Stimulated activated CD4-positive, alpha-beta T cell treated with anti-CD3 and anti-CD28 coated beads, Interleukin-12 subunit alpha, Interleukin-12 subunit beta, amount 100 ng/mL, for 4 hours (primary cell): ENCODE measurements at regions not wholly inside any gene's neighbourhood (a gene's known extent, or its start where the extent isn't known, plus 50 kb on each side); places are given as distances from the start of the nearest gene placed in this dataset.

Experiments
- DNase-seq: peaks from one replicate; pipeline ENCODE4 v3.0.0-alpha.2; 2020

DNA sequence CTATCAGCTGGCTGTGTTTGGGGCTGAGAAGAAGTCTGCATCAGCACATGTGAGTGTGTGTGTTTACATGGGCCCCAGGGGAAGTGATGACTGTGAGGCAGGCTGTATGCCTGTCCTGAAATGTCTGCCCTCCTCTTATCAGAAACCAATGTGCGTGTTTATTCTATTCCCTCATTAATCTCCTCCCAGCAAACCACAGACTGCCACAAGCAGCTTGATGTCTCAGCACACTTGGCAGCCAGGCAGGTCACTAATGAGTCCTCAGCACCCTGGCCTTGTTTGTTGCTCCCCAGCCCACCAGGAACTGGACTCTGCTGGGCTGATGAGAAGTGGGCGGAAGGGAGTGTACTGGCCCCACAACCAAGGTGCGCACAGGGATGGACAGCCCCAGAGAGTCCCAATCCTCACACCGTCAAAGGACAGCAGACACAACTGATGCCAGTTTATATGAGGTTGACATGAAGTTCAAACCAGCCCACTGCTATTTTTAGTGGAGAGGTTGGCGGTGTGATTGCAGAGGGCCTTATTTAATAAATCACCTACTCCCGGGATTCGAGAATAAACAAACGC lies 225.8 kb downstream of the ETS1 start:
- DNase-seq = no peak

DNA sequence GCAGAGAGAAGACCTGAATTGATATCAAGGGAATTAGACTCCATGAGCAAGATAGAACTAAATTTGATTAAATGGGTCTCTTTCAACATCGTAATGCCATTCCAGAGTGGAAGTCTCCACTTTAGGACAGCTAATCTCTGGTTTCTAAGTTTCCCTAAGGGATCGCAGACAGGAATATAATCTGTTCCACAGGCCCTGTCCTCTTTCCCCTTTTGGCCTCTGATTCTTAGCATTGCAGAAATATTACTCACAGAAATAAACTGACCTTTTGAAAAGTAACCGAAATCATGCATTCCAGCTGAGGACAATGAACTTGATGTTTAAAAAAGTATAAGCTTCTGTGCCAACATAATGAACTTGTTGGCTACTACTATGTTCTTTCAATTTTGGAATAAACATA lies 227.8 kb downstream of the ETS1 start:
- DNase-seq = no peak

DNA sequence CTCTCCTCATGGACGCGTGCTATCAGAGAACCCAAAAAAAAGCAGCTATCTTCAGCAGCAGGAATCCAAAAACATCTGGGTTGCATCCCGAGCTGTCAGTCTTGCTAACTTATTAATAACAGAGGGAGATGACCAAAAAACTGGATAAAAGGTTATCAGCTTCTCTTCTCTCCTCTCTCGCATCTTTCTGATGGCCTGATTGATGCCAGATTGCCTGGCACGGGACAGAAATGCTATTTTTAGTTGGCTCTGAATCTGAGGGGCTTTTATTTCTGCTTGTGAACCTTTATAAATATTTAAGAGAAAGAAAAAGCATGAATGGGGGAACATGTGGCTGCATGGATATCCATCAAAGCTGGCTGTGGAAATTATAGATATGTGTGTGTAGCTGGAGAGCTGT lies 230.3 kb downstream of the ETS1 start:
- DNase-seq = no peak

- DNase-seq = no peak
Measured at GRCh38 chr11:128355558-128355957, 231.8 kb downstream of the ETS1 start.

DNA sequence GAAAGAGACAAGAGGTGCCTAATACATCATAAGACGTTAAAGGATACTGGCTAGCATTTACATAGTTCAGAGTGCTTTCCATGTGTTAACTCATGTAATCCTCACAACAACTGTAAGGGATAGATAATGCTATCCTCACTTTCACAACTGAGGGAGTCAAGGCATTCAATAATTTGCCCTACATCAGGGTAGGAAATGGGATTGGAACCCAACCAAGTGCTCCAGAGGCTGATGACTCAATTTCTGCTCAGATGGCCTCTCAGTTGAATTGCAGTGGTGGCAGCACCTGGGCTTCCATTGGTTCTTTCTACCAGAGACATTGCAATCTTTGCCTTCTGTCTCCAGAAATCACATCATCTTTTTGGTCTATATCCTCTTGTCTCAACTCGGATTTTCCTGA lies 232.9 kb downstream of the ETS1 start:
- DNase-seq = no peak

- DNase-seq = no peak
Measured at GRCh38 chr11:128351168-128351567, 236.2 kb downstream of the ETS1 start.

GRCh38 chr11:128349650-128350299 lies 237.6 kb downstream of the ETS1 start:
- DNase-seq = no peak

GRCh38 chr11:128346804-128347203 lies 240.6 kb downstream of the ETS1 start:
- peak; percentile 23 for DNase-seq

GRCh38 chr11:128345316-128345715 lies 242.0 kb downstream of the ETS1 start:
- no peak for DNase-seq

GRCh38 chr11:128343870-128344269 lies 243.5 kb downstream of the ETS1 start:
- no peak for DNase-seq

GRCh38 chr11:128343135-128343514 lies 244.2 kb downstream of the ETS1 start:
- no peak for DNase-seq

GRCh38 chr11:128342511-128343134 lies 244.7 kb downstream of the ETS1 start:
- DNase-seq = peak; percentile 48

DNA sequence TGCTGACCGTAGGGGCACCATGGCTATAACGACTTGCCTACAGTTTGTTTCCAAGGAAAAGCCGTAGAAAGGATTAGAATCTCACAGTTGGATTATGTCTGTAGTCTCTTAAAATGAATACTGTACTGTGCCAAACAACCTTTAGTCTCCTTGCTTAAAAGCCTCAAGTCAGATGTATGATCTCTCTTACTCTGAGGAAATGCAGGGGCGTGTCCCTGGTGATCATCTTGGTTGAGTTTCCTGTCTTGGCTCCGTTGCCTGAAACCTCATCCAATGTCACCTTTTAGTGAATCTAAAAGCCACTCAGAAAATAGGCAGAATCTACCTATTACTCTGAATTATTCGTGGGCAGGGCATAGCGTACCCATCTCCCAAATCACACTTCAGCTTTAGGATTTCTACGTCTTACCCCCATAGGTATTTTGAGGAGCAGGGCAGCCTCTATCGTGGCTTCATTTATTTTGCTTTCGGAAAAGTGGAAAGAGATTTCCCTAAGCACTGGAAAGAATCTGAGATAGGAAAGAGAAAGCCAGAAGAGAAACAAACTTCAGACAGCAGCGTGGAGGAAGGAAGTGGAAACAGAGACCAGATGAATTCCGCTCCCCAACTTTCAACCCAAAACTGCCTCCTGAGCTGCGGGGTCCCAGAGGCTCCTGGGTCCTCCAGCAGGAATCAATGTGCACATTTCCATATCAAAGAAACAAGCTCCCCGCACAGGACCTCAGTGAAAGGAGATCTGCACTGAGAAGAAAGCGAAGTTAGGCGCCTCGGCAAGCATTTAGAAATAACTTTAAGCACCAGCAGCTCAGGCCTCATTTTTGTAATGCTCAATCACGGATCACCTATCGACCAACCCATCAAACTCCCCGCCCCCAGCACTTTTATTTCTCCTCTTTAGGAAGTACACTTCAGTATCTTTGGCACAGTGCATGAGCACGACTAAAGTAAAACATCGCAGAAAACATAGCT lies 245.8 kb downstream of the ETS1 start:
- DNase-seq = no peak

DNA sequence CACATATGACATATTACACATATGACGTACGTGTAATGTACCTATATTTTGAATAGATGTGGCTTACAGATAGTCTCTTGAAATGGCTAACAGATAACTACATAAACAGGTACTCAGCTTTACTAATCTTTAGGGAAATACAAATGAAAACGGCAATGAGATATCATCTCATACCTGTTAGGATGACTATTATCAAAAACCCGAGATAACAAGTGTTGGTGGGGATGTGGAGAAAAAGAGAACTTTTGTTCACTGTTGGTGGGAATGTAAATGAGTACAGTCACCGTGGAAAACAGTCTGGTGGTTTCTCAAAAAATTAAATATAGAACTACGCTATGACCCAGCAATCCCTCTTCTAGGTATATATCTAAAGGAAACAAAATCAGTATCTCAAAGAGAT lies 247.6 kb downstream of the ETS1 start:
- DNase-seq = no peak

GRCh38 chr11:128338811-128339210 lies 248.5 kb downstream of the ETS1 start:
- DNase-seq = no peak

DNA sequence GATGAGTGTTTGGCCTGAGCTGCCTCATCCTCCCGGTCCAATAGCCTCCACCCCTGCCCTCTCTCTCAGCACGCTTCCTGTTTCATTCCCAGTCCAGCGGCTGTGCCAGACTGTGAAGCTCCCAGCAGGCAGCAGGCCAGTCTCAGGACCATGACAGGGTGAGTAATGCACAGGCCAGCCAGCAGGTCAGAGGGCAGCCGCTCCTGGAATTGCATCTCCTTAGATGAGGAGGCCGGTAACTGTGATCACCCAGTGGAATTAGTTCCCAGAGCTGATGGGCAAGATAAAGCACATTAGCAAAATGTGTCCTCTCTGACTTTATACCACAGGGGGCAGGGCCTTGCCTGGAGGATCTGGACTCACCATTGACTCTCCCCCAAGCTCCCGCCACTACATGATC lies 251.2 kb downstream of the ETS1 start:
- DNase-seq = no peak

DNA sequence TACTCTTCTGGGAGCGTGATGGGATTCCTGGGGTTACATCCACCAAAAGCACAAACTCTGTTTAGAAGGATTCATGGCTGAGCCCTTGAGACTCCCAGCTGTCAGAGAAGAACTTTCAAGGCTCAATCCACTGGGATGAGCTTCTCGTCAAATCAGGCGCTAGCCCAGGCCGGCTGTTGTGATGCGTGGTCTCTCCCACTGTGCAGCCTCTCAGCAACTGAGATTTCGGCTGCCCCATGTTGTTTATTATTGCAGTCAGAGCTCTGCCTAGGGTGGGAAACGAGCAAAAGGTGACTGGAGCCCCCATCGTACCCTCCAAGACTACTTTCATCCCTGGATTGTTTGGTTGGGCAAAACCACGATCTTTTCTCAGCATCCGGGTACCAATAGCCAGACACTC lies 251.6 kb downstream of the ETS1 start:
- no peak for DNase-seq

GRCh38 chr11:128334311-128335044 lies 252.9 kb downstream of the ETS1 start:
- no peak for DNase-seq

GRCh38 chr11:128331317-128331716 lies 256.0 kb downstream of the ETS1 start:
- DNase-seq = no peak

- no peak for DNase-seq
Measured at GRCh38 chr11:128330203-128330602, 257.2 kb downstream of the ETS1 start.

GRCh38 chr11:128328955-128329551 lies 258.3 kb downstream of the ETS1 start:
- no peak for DNase-seq

DNA sequence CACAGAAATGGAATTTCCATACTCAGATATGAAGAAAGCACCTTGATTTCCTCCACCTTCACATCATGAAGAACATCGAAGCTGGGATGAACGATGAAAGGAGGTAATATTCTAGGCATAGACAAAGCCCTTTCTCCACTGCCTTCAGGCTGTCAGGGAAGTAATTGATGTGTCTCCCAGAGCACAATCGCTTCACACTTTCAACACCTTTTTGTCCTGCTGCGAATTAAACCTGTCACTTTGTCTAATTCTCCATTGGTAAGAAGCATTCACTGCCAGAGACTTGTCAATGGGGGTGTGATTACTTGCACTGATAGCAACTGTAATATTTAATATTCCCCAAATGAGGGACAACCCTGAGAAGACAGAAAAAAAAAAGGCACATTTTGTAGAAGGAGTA lies 260.1 kb downstream of the ETS1 start:
- DNase-seq = no peak
